WTC11 (cell line): ENCODE measurements at regions not wholly inside any gene's neighbourhood (a gene's known extent, or its start where the extent isn't known, plus 50 kb on each side); places are given as distances from the start of the nearest gene placed in this dataset.

Source experiments
- MAX ChIP-seq: sonication (generic); formaldehyde crosslinking; IDR thresholded peaks from 2 replicates; pipeline ENCODE4 v1.8.0; 2022; ENCODE audit warnings: mild to moderate bottlenecking, missing genetic modification reagents
- MLX ChIP-seq: sonication (generic); formaldehyde crosslinking; IDR thresholded peaks from 2 replicates; pipeline ENCODE4 v1.8.1; 2023; ENCODE audit warnings: mild to moderate bottlenecking, missing genetic modification reagents, moderate library complexity
- MYBL2 ChIP-seq: sonication (generic); formaldehyde crosslinking; IDR thresholded peaks from 2 replicates; pipeline ENCODE4 v1.8.1; 2023; ENCODE audit warnings: mild to moderate bottlenecking, moderate library complexity, missing genetic modification reagents
- NR1H2 ChIP-seq: sonication (generic); formaldehyde crosslinking; IDR thresholded peaks from 2 replicates; pipeline ENCODE4 v1.9.0; 2021; ENCODE audit warnings: mild to moderate bottlenecking, moderate library complexity, missing genetic modification reagents
- TF ChIP-seq, protein P1 (sequence below): sonication (generic); formaldehyde crosslinking; conservative IDR thresholded peaks from 2 replicates; pipeline ENCODE4 v1.8.1; 2022; ENCODE audit warnings: mild to moderate bottlenecking, missing genetic modification reagents
- TF ChIP-seq, protein P2 (sequence below): fragments of 250-450 bp; sonication (Bioruptor Pico); IDR thresholded peaks from 2 replicates; pipeline ENCODE4 v1.9.0; 2021; ENCODE audit warnings: moderate library complexity, mild to moderate bottlenecking, inconsistent platforms, borderline replicate concordance
- TF ChIP-seq, protein P3 (sequence below): fragments of 200-600 bp; IDR thresholded peaks from 2 replicates; pipeline ENCODE4 v1.8.0; 2022; ENCODE audit warnings: antibody characterized with exemption

DNA sequence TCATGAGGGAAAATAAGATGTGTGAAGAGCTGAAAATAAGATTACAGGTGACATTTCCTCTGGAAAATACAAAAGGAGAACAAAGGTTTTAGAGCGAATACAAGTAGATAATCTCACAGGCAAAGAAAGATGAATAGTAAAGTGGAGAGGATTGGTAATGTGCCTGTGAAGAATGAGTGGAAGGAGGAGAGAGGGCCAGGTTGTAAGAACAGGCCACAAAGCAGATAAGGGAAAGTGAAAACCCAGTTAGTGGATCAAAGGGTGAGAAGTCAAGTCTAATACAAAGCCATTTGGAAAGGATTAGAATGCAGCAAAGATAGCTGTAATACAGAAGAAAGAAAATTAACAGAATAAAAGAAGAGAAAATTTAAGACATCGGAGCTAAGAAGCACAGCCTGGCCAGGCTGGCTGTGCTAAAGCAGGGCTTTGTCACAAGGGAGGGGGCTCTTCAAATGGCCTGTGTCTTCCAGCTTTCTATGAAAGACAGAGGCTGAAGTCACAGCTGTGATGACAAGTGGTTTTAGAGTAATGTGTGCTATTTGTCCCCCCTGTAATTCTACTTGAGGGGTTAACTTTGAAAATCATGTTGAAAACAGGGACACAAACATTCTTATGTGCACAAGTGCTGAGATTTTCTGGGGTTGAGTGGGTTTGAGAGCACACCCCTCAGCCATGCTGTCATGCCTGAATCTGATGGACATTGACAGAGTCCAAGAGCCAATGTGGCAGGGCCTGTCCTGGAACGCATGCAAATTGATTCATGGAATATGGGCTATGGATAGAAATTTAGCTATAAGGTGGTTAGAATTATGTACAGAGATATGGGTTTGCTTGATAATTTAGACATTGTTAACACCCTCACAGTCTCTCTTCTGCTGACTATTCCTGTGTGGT is 344.5 kb upstream of the NAV3 start:
- no peak for TF ChIP-seq MLX (CRISPR knock-in tag)
- no peak for TF ChIP-seq MYBL2 (CRISPR knock-in tag)
- TF ChIP-seq NR1H2 (CRISPR knock-in tag), result no peak
- TF ChIP-seq, protein P1, sequence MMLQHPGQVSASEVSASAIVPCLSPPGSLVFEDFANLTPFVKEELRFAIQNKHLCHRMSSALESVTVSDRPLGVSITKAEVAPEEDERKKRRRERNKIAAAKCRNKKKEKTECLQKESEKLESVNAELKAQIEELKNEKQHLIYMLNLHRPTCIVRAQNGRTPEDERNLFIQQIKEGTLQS, result no peak
- TF ChIP-seq, protein P2, sequence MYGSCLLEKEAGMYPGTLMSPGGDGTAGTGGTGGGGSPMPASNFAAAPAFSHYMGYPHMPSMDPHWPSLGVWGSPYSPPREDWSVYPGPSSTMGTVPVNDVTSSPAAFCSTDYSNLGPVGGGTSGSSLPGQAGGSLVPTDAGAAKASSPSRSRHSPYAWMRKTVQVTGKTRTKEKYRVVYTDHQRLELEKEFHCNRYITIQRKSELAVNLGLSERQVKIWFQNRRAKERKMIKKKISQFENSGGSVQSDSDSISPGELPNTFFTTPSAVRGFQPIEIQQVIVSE, result no peak
- TF ChIP-seq, protein P3, sequence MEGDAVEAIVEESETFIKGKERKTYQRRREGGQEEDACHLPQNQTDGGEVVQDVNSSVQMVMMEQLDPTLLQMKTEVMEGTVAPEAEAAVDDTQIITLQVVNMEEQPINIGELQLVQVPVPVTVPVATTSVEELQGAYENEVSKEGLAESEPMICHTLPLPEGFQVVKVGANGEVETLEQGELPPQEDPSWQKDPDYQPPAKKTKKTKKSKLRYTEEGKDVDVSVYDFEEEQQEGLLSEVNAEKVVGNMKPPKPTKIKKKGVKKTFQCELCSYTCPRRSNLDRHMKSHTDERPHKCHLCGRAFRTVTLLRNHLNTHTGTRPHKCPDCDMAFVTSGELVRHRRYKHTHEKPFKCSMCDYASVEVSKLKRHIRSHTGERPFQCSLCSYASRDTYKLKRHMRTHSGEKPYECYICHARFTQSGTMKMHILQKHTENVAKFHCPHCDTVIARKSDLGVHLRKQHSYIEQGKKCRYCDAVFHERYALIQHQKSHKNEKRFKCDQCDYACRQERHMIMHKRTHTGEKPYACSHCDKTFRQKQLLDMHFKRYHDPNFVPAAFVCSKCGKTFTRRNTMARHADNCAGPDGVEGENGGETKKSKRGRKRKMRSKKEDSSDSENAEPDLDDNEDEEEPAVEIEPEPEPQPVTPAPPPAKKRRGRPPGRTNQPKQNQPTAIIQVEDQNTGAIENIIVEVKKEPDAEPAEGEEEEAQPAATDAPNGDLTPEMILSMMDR, result no peak
- TF ChIP-seq MAX (CRISPR knock-in tag), result no peak
